ENCODE measurements at regions not wholly inside any gene's neighbourhood (a gene's known extent, or its start where the extent isn't known, plus 50 kb on each side); places are given as distances from the start of the nearest gene placed in this dataset.

DNA sequence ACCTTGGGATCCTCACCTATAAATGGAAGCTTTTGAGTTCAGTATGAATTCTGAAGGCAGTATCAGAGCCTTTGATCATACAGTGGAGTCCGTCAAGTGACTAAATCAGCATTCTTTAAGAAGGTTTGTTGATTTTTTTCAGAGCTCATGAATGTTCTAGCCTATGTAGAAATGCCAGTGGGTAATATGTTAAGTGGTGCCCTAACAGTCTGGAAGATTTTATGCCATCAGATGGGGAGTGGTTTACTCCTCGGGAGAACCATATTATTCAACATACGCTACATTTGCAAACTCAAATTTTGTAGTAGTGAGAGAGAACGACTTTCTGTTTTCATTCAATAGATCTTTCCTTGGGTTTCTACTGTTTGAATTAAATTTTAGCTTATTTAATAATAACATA, 225.0 kb upstream of the ACVR2A start:
- no peaks in the 10 kb centered on the region; a peak in 1 of 5 replicates for H3K9me3 Mint-ChIP-seq
- H2BK15ac ChIP-seq (ENCODE audit: low read depth, low read length) = no peak overlapping the region

More for the DNA sequence above, 225.0 kb upstream of the ACVR2A start:
- H3K79me2 ChIP-seq (ENCODE audit: insufficient read depth, low read length) = no peaks in the 10 kb centered on the region
- no peak overlapping the region for H3K23ac ChIP-seq (ENCODE audit: insufficient read length, low read depth, low read length)
- H3K18ac ChIP-seq (ENCODE audit: insufficient read length, low read depth, low read length) = no peak overlapping the region
- no peak overlapping the region for H2AK5ac ChIP-seq (ENCODE audit: insufficient read length, low read length)
- no peak overlapping the region for H3K56ac ChIP-seq (ENCODE audit: insufficient read length, low read depth, low read length)
- H3K9me3 ChIP-seq (ENCODE audit: control insufficient read depth, low read depth, low read length) = no peaks in the 10 kb centered on the region
- TF ChIP-seq, protein P1, sequence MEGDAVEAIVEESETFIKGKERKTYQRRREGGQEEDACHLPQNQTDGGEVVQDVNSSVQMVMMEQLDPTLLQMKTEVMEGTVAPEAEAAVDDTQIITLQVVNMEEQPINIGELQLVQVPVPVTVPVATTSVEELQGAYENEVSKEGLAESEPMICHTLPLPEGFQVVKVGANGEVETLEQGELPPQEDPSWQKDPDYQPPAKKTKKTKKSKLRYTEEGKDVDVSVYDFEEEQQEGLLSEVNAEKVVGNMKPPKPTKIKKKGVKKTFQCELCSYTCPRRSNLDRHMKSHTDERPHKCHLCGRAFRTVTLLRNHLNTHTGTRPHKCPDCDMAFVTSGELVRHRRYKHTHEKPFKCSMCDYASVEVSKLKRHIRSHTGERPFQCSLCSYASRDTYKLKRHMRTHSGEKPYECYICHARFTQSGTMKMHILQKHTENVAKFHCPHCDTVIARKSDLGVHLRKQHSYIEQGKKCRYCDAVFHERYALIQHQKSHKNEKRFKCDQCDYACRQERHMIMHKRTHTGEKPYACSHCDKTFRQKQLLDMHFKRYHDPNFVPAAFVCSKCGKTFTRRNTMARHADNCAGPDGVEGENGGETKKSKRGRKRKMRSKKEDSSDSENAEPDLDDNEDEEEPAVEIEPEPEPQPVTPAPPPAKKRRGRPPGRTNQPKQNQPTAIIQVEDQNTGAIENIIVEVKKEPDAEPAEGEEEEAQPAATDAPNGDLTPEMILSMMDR (conservative IDR thresholded peaks at IDR 0.05) = no peak
- H3K27me3 ChIP-seq (ENCODE audit: insufficient read depth, low read length) = no peaks in the 10 kb centered on the region
- Mint-ChIP-seq H3K27ac (no peak overlapping the region), H3K4me1 (peaks cover 11 to 18% of the 10 kb centered on the region in 2 experiments), H3K27me3 (ENCODE audit: low read depth) (no peaks in the 10 kb centered on the region), H3K36me3 (ENCODE audit: insufficient read depth in 1 of 3, low read depth in 3 of 3) (no peaks in the 10 kb centered on the region), H3K4me3 (no peak overlapping the region)
- H3K4ac ChIP-seq (ENCODE audit: low read depth, low read length) = no peak overlapping the region
- H2BK120ac ChIP-seq (ENCODE audit: low read depth, low read length, poor library complexity, severe bottlenecking) = no peak overlapping the region
- H2BK20ac ChIP-seq (ENCODE audit: low read depth, low read length, poor library complexity, severe bottlenecking) = no peak overlapping the region
- H3K27ac ChIP-seq (ENCODE audit: insufficient read length, low read depth, low read length) = no peak overlapping the region
- no peak overlapping the region for H2BK5ac ChIP-seq (ENCODE audit: insufficient read length, low read length)
- H3K4me1 ChIP-seq (ENCODE audit: insufficient read depth, low read length) = no peaks in the 10 kb centered on the region; the same call in 1 of the 2 replicates
- no peak overlapping the region for H3K4me2 ChIP-seq (ENCODE audit: insufficient read depth, insufficient read length, low read length)
- no peak overlapping the region for H4K8ac ChIP-seq (replicated peaks; ENCODE audit: insufficient read length, low read depth, low read length)
- no peak overlapping the region for H4K5ac ChIP-seq (ENCODE audit: insufficient read length, low read depth, low read length)
- no peak overlapping the region for H3K14ac ChIP-seq (ENCODE audit: insufficient read depth, low read length)
- H3K9ac ChIP-seq (ENCODE audit: extremely low read depth, insufficient read length, low read length) = no peak overlapping the region
- H3T11ph ChIP-seq (ENCODE audit: low read length) = no peak overlapping the region
- no peak for DNase-seq
- H2BK12ac ChIP-seq (ENCODE audit: insufficient read length, low read depth, low read length) = no peak overlapping the region
- no peak overlapping the region for H2AFZ ChIP-seq (ENCODE audit: low read length)
- H3K79me1 ChIP-seq (ENCODE audit: insufficient read depth, low read depth, low read length, poor library complexity, severe bottlenecking) = no peaks in the 10 kb centered on the region
- no peaks in the 10 kb centered on the region for H3K23me2 ChIP-seq (ENCODE audit: insufficient read length, low read depth, low read length, poor library complexity, severe bottlenecking)
- WGBS (ENCODE audit: extremely low coverage, insufficient read length, low lambda C conversion rate) = no CpG with 5 or more reads among the region's 4 CpGs
- H4K20me1 ChIP-seq (ENCODE audit: control insufficient read depth, insufficient read depth, insufficient read length) = no peaks in the 10 kb centered on the region
- H4K91ac ChIP-seq (ENCODE audit: insufficient read length, low read depth, low read length) = no peak overlapping the region
